GM23338 (cell line): ENCODE measurements at regions not wholly inside any gene's neighbourhood (a gene's known extent, or its start where the extent isn't known, plus 50 kb on each side); places are given as distances from the start of the nearest gene placed in this dataset. TPM values are rescaled to one million over a fixed set of nuclear protein-coding genes. Genes with fewer than 3 reads are reported as not detected.

Source experiments
- microRNA counts: library from miRNA; unstranded; fragments of <30 nt; microRNA quantifications from one replicate; lab custom pipeline; 2017
- microRNA-seq: library from miRNA; unstranded; fragments of <30 nt; microRNA quantifications from one replicate; pipeline ENCODE4, GENCODE V29; 2017
- small RNA-seq: library from RNA; depleted of rRNA; stranded (forward); fragments of <200 nt; gene quantifications from one replicate; pipeline ENCODE3, GENCODE V24; 2014; ENCODE audit warnings: low replicate concordance

MicroRNAs encoded in the stretch of these regions (microRNA counts, 767-probe panel; counts per million panel counts)
- not detected for microRNA hsa-miR-548i (lab: Ali Mortazavi, UCI)

Small RNA genes in the stretch of these regions (microRNA-seq; reads per million reads assigned to microRNA genes)
- not detected for gene MIR548I1

Small RNA genes in the stretch of these regions (small RNA-seq; reads per million reads assigned to genes)
- gene AC092902.1 (not detected), gene AF186996.2 (not detected), gene AF186996.3 (not detected), gene MIR548I1 (not detected), gene SNRPCP11 (not detected)
